Neural cell (in vitro differentiated cells): ENCODE measurements at regions not wholly inside any gene's neighbourhood (a gene's known extent, or its start where the extent isn't known, plus 50 kb on each side); places are given as distances from the start of the nearest gene placed in this dataset.

Experiments used
- H2AFZ ChIP-seq: fragments of 200-600, 300-800 bp; sonication (generic), shearing (Covaris generic); 2 replicates; pipeline ENCODE4 v1.6.0; 2014; ENCODE audit warnings: low read depth, mild to moderate bottlenecking, antibody characterized with exemption, low read length, moderate library complexity
- H3F3A ChIP-seq: fragments of 200-600 bp; shearing (Covaris generic); 2 replicates; pipeline ENCODE4 v1.6.1; 2016; ENCODE audit warnings: mild to moderate bottlenecking, moderate library complexity, mixed read lengths, antibody characterized with exemption, low read length; ENCODE audit not compliant: insufficient read depth, poor library complexity, severe bottlenecking
- H3K27ac ChIP-seq: fragments of 200-600, 300-800 bp; sonication (generic), shearing (Covaris generic); 2 replicates; pipeline ENCODE4 v1.5.1; 2014; ENCODE audit warnings: mild to moderate bottlenecking, low read length, moderate library complexity
- H3K27me3 ChIP-seq: fragments of 300-800, 200-600 bp; sonication (generic), shearing (Covaris generic); 2 replicates; pipeline ENCODE4 v1.6.0; 2014; ENCODE audit warnings: mild to moderate bottlenecking, low read depth, low read length, moderate library complexity; ENCODE audit not compliant: insufficient read depth
- H3K36me3 ChIP-seq: fragments of 300-800, 200-600 bp; sonication (generic), shearing (Covaris generic); 2 replicates; pipeline ENCODE4 v1.5.1; 2014; ENCODE audit warnings: mild to moderate bottlenecking, antibody characterized with exemption, low read length, moderate library complexity; ENCODE audit not compliant: insufficient read depth
- H3K4me2 ChIP-seq: fragments of 300-800, 200-600 bp; sonication (generic), shearing (Covaris generic); 2 replicates; pipeline ENCODE4 v1.6.0; 2014; ENCODE audit warnings: mild to moderate bottlenecking, low read length
- H3K4me3 ChIP-seq: fragments of 300-800, 200-600 bp; sonication (generic), shearing (Covaris generic); 2 replicates; pipeline ENCODE4 v1.5.1; 2014; ENCODE audit warnings: mild to moderate bottlenecking, low read length, moderate library complexity
- H3K79me2 ChIP-seq: fragments of 200-600 bp; shearing (Covaris generic); replicated peaks from 2 replicates; pipeline ENCODE4 v1.6.0; 2014; ENCODE audit warnings: mild to moderate bottlenecking, low read length, moderate library complexity; ENCODE audit not compliant: insufficient read depth
- H3K9ac ChIP-seq: fragments of 300-800, 200-600 bp; sonication (generic), shearing (Covaris generic); 2 replicates; pipeline ENCODE4 v1.6.1; 2016; ENCODE audit warnings: mild to moderate bottlenecking, low read length, mixed read lengths
- H3K9me2 ChIP-seq: fragments of 200-600 bp; shearing (Covaris generic); 2 replicates; pipeline ENCODE4 v1.6.1; 2016; ENCODE audit warnings: mild to moderate bottlenecking, low read length, mixed read lengths; ENCODE audit not compliant: insufficient read depth
- H3K9me3 ChIP-seq: fragments of 200-600, 300-800 bp; sonication (generic), shearing (Covaris generic); 2 replicates; pipeline ENCODE4 v1.6.1; 2016; ENCODE audit warnings: mild to moderate bottlenecking, mixed run types, low read length, moderate library complexity, mixed read lengths
- H4K20me1 ChIP-seq: fragments of 200-600 bp; shearing (Covaris generic); 2 replicates; pipeline ENCODE4 v1.6.1; 2016; ENCODE audit warnings: mild to moderate bottlenecking, mixed run types; ENCODE audit not compliant: insufficient read depth
- CTCF ChIP-seq: fragments of 450-650 bp; IDR thresholded peaks from 2 replicates; pipeline ENCODE4 v1.5.1; 2014; ENCODE audit warnings: antibody characterized with exemption, mild to moderate bottlenecking, moderate library complexity; ENCODE audit not compliant: poor library complexity, severe bottlenecking
- EP300 ChIP-seq: fragments of 450-650 bp; conservative IDR thresholded peaks from 2 replicates; pipeline ENCODE4 v1.6.1; 2014; ENCODE audit warnings: antibody characterized with exemption, mild to moderate bottlenecking, moderate library complexity; ENCODE audit not compliant: poor library complexity, severe bottlenecking
- EZH2 ChIP-seq: fragments of 200-600, 300-800 bp; shearing (Covaris generic), sonication (generic); IDR thresholded peaks from 2 replicates; pipeline ENCODE4 v1.6.1; 2014; ENCODE audit warnings: antibody characterized with exemption, low read length, borderline replicate concordance, mild to moderate bottlenecking; ENCODE audit not compliant: insufficient read depth, poor library complexity, severe bottlenecking
- MXI1 ChIP-seq: fragments of 450-650 bp; conservative IDR thresholded peaks from 2 replicates; pipeline ENCODE4 v1.6.1; 2014; ENCODE audit warnings: antibody characterized with exemption, mild to moderate bottlenecking; ENCODE audit not compliant: poor library complexity, severe bottlenecking
- POLR2AphosphoS5 ChIP-seq: IDR thresholded peaks from 2 replicates; pipeline ENCODE4 v1.6.1; 2012
- RAD21 ChIP-seq: fragments of 450-650 bp; conservative IDR thresholded peaks from 2 replicates; pipeline ENCODE4 v1.6.1; 2014; ENCODE audit warnings: antibody characterized with exemption, mild to moderate bottlenecking, moderate library complexity
- SMC3 ChIP-seq: fragments of 450-650 bp; conservative IDR thresholded peaks from 2 replicates; pipeline ENCODE4 v1.6.1; 2014; ENCODE audit warnings: antibody characterized with exemption, mild to moderate bottlenecking, moderate library complexity; ENCODE audit not compliant: poor library complexity
- TAF1 ChIP-seq: IDR thresholded peaks from 2 replicates; pipeline ENCODE4 v1.6.1; 2012; ENCODE audit warnings: low read depth
- TF ChIP-seq, protein P1 (sequence below): IDR thresholded peaks from 2 replicates; pipeline ENCODE4 v1.6.1; 2012; ENCODE audit warnings: borderline replicate concordance

- no peak overlapping the region for H3K4me3 ChIP-seq
- H3K4me2 ChIP-seq = no peak overlapping the region
- no peak overlapping the region for H3K27ac ChIP-seq
- no peaks in the 10 kb centered on the region for H3K9me3 ChIP-seq
- H3K9me2 ChIP-seq = no peaks in the 10 kb centered on the region
- H3K27me3 ChIP-seq = no peaks in the 10 kb centered on the region
- H3K79me2 ChIP-seq = no peaks in the 10 kb centered on the region
- H3K36me3 ChIP-seq = no peaks in the 10 kb centered on the region
- no peak for TF ChIP-seq POLR2AphosphoS5
- no peak for TF ChIP-seq SMC3
- TF ChIP-seq RAD21 = no peak
- TF ChIP-seq MXI1 = no peak
- no peak for TF ChIP-seq EZH2
- TF ChIP-seq, protein P1, sequence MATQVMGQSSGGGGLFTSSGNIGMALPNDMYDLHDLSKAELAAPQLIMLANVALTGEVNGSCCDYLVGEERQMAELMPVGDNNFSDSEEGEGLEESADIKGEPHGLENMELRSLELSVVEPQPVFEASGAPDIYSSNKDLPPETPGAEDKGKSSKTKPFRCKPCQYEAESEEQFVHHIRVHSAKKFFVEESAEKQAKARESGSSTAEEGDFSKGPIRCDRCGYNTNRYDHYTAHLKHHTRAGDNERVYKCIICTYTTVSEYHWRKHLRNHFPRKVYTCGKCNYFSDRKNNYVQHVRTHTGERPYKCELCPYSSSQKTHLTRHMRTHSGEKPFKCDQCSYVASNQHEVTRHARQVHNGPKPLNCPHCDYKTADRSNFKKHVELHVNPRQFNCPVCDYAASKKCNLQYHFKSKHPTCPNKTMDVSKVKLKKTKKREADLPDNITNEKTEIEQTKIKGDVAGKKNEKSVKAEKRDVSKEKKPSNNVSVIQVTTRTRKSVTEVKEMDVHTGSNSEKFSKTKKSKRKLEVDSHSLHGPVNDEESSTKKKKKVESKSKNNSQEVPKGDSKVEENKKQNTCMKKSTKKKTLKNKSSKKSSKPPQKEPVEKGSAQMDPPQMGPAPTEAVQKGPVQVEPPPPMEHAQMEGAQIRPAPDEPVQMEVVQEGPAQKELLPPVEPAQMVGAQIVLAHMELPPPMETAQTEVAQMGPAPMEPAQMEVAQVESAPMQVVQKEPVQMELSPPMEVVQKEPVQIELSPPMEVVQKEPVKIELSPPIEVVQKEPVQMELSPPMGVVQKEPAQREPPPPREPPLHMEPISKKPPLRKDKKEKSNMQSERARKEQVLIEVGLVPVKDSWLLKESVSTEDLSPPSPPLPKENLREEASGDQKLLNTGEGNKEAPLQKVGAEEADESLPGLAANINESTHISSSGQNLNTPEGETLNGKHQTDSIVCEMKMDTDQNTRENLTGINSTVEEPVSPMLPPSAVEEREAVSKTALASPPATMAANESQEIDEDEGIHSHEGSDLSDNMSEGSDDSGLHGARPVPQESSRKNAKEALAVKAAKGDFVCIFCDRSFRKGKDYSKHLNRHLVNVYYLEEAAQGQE = no peak
- TF ChIP-seq EP300 = no peak
- no peak for TF ChIP-seq CTCF
- no peaks in the 10 kb centered on the region for H4K20me1 ChIP-seq
- no peak overlapping the region for H3K9ac ChIP-seq
- no peak overlapping the region for H2AFZ ChIP-seq
- H3F3A ChIP-seq = no peaks in the 10 kb centered on the region
Measured at GRCh38 chr4:175051974-175052373, 133.8 kb downstream of the ADAM29 start.

DNA sequence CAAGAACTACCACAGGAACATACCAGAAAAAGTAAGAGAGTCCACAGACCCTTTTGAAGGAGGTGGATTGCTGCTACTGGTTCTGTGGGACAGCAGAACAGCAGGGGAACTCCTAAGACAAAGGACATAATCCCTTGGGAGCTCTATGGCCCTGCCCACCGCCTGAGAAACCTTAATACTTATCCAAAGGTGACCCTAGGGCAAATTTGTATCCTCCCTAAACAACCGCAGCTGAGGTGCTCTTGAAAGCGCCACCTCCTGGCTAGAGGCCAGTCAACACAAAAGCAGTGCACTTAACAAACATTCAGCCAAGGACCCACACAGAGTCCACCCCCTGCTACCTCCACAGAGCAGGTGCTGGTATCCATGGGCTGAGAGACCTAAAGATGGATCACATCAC, 136.8 kb downstream of the ADAM29 start:
- Histone ChIP-seq H3K27ac (no peak overlapping the region), H3K9me2 (no peaks in the 10 kb centered on the region), H2AFZ (no peak overlapping the region), H3K9ac (no peak overlapping the region), H3K79me2 (no peaks in the 10 kb centered on the region), H3K4me2 (no peak overlapping the region), H3F3A (no peaks in the 10 kb centered on the region), H3K36me3 (no peaks in the 10 kb centered on the region), H3K27me3 (no peaks in the 10 kb centered on the region), H3K9me3 (no peaks in the 10 kb centered on the region), H4K20me1 (no peaks in the 10 kb centered on the region), H3K4me3 (no peak overlapping the region)
- TF ChIP-seq EP300 = no peak
- TF ChIP-seq SMC3 = no peak
- TF ChIP-seq, protein P1 = no peak
- no peak for TF ChIP-seq MXI1
- no peak for TF ChIP-seq EZH2
- no peak for TF ChIP-seq CTCF
- TF ChIP-seq RAD21 = no peak
- no peak for TF ChIP-seq POLR2AphosphoS5
- TF ChIP-seq TAF1 = no peak
